ENCODE measurements at regions not wholly inside any gene's neighbourhood (a gene's known extent, or its start where the extent isn't known, plus 50 kb on each side); places are given as distances from the start of the nearest gene placed in this dataset.

GRCh38 chr12:76244300-76244699 lies 103.9 kb downstream of the BBS10 start:
- Histone ChIP-seq H3K36me3 (replicated peaks; ENCODE audit: insufficient read depth, low read length) (no peaks in the 10 kb centered on the region), H3K79me2 (ENCODE audit: low read length) (no peaks in the 10 kb centered on the region), H3K4me3 (ENCODE audit: low read length) (no peak overlapping the region), H3K27me3 (replicated peaks; ENCODE audit: insufficient read depth, low read length) (no peaks in the 10 kb centered on the region), H2AFZ (ENCODE audit: low read length) (no peak overlapping the region), H3K4me1 (ENCODE audit: low read length) (no peaks in the 10 kb centered on the region), H3F3A (ENCODE audit: insufficient read depth, low read length) (no peaks in the 10 kb centered on the region), H3K9me2 (replicated peaks; ENCODE audit: insufficient read depth, low read length) (no peaks in the 10 kb centered on the region), H3K4me2 (ENCODE audit: low read depth, low read length) (no peak overlapping the region), H4K20me1 (ENCODE audit: insufficient read depth, low read length) (no peaks in the 10 kb centered on the region), H3K9ac (ENCODE audit: low read length) (no peak overlapping the region), H3K27ac (ENCODE audit: low read length) (no peak overlapping the region), H3K9me3 (replicated peaks; ENCODE audit: insufficient read depth, low read length) (no peaks in the 10 kb centered on the region)
- TF ChIP-seq CTCF (IDR thresholded peaks at IDR 0.05; ENCODE audit: low read length), result no peak
- no peak for TF ChIP-seq EZH2phosphoT487 (IDR thresholded peaks at IDR 0.05; ENCODE audit: low read length)
- TF ChIP-seq EZH2 (optimal IDR thresholded peaks at IDR 0.05; ENCODE audit: low read depth, low read length), result no peak
- no peak for DNase-seq

GRCh38 chr12:76242813-76243550 lies 105.2 kb downstream of the BBS10 start:
- Histone ChIP-seq H3K27ac (ENCODE audit: low read length) (no peak overlapping the region), H3K4me3 (ENCODE audit: low read length) (no peak overlapping the region), H3K9me2 (replicated peaks; ENCODE audit: insufficient read depth, low read length) (no peaks in the 10 kb centered on the region), H3K9ac (ENCODE audit: low read length) (no peak overlapping the region), H3K36me3 (replicated peaks; ENCODE audit: insufficient read depth, low read length) (no peaks in the 10 kb centered on the region), H4K20me1 (ENCODE audit: insufficient read depth, low read length) (no peaks in the 10 kb centered on the region), H3K27me3 (replicated peaks; ENCODE audit: insufficient read depth, low read length) (no peaks in the 10 kb centered on the region), H2AFZ (ENCODE audit: low read length) (no peak overlapping the region), H3K4me1 (ENCODE audit: low read length) (no peaks in the 10 kb centered on the region), H3F3A (ENCODE audit: insufficient read depth, low read length) (no peaks in the 10 kb centered on the region), H3K9me3 (replicated peaks; ENCODE audit: insufficient read depth, low read length) (no peaks in the 10 kb centered on the region), H3K4me2 (ENCODE audit: low read depth, low read length) (no peak overlapping the region), H3K79me2 (ENCODE audit: low read length) (no peaks in the 10 kb centered on the region)
- no peak for DNase-seq
- no peak for TF ChIP-seq CTCF (IDR thresholded peaks at IDR 0.05; ENCODE audit: low read length)
- no peak for TF ChIP-seq EZH2 (optimal IDR thresholded peaks at IDR 0.05; ENCODE audit: low read depth, low read length)
- TF ChIP-seq EZH2phosphoT487 (IDR thresholded peaks at IDR 0.05; ENCODE audit: low read length), result no peak

- no peak for DNase-seq
- H2AFZ ChIP-seq (ENCODE audit: low read length), result no peak overlapping the region
- no peak overlapping the region for H3K4me3 ChIP-seq (ENCODE audit: low read length)
- no peaks in the 10 kb centered on the region for H3K4me1 ChIP-seq (ENCODE audit: low read length)
- no peaks in the 10 kb centered on the region for H3K27me3 ChIP-seq (replicated peaks; ENCODE audit: insufficient read depth, low read length)
- no peaks in the 10 kb centered on the region for H3F3A ChIP-seq (ENCODE audit: insufficient read depth, low read length)
- no peaks in the 10 kb centered on the region for H3K9me3 ChIP-seq (replicated peaks; ENCODE audit: insufficient read depth, low read length)
- no peak overlapping the region for H3K27ac ChIP-seq (ENCODE audit: low read length)
- H3K9ac ChIP-seq (ENCODE audit: low read length), result no peak overlapping the region
- no peak for TF ChIP-seq EZH2phosphoT487 (IDR thresholded peaks at IDR 0.05; ENCODE audit: low read length)
- TF ChIP-seq EZH2 (optimal IDR thresholded peaks at IDR 0.05; ENCODE audit: low read depth, low read length), result no peak
- TF ChIP-seq CTCF (IDR thresholded peaks at IDR 0.05; ENCODE audit: low read length), result no peak
- no peak overlapping the region for H3K4me2 ChIP-seq (ENCODE audit: low read depth, low read length)
- H4K20me1 ChIP-seq (ENCODE audit: insufficient read depth, low read length), result no peaks in the 10 kb centered on the region
- no peaks in the 10 kb centered on the region for H3K79me2 ChIP-seq (ENCODE audit: low read length)
- no peaks in the 10 kb centered on the region for H3K9me2 ChIP-seq (replicated peaks; ENCODE audit: insufficient read depth, low read length)
- no peaks in the 10 kb centered on the region for H3K36me3 ChIP-seq (replicated peaks; ENCODE audit: insufficient read depth, low read length)
These were observed 106.8 kb downstream of the BBS10 start for GRCh38 chr12:76241371-76241770.
